GM23338 (cell line): ENCODE measurements at regions not wholly inside any gene's neighbourhood (a gene's known extent, or its start where the extent isn't known, plus 50 kb on each side); places are given as distances from the start of the nearest gene placed in this dataset.

ENCODE experiments used
- ATAC-seq: fragments of 200-7000 bp; cut with Tn5 transposase; 3 replicates; pipeline ENCODE4 v1.9.1; 2020
- DNase-seq: peaks from one replicate; pipeline ENCODE4 v3.0.0-alpha.2; 2015; ENCODE audit warnings: low spot score
- H2AFZ ChIP-seq: fragments of 200-600 bp; sonication (generic); 2 replicates; pipeline ENCODE4 v1.8.0; 2016; ENCODE audit warnings: antibody characterized with exemption, mild to moderate bottlenecking, moderate library complexity
- H3F3A ChIP-seq: fragments of 200-600 bp; sonication (generic); replicated peaks from 2 replicates; pipeline ENCODE4 v1.8.0; 2017; ENCODE audit warnings: antibody characterized with exemption, mixed run types, low read depth
- H3K27ac ChIP-seq: fragments of 200-600 bp; sonication (generic); 2 replicates; pipeline ENCODE4 v1.6.1; 2016; ENCODE audit warnings: low read depth
- H3K27me3 ChIP-seq: fragments of 200-600 bp; sonication (generic); 2 replicates; pipeline ENCODE4 v1.8.0; 2016; ENCODE audit warnings: mild to moderate bottlenecking, mixed run types, moderate library complexity; ENCODE audit not compliant: insufficient read depth
- H3K36me3 ChIP-seq: fragments of 200-600 bp; sonication (generic); 2 replicates; pipeline ENCODE4 v1.8.0; 2016; ENCODE audit warnings: mild to moderate bottlenecking; ENCODE audit not compliant: insufficient read depth
- H3K4me1 ChIP-seq: fragments of 200-600 bp; sonication (generic); 2 replicates; pipeline ENCODE4 v1.8.0; 2016; ENCODE audit warnings: mild to moderate bottlenecking, moderate library complexity; ENCODE audit not compliant: insufficient read depth
- H3K4me2 ChIP-seq: fragments of 200-600 bp; sonication (generic); 2 replicates; pipeline ENCODE4 v1.7.1; 2017; ENCODE audit warnings: mixed run types
- H3K4me3 ChIP-seq: fragments of 200-600 bp; sonication (generic); 2 replicates; pipeline ENCODE4 v1.6.1; 2016; ENCODE audit warnings: mixed run types
- H3K79me2 ChIP-seq: fragments of 200-600 bp; sonication (generic); replicated peaks from 2 replicates; pipeline ENCODE4 v1.8.0; 2017; ENCODE audit warnings: mild to moderate bottlenecking; ENCODE audit not compliant: insufficient read depth
- H3K9me2 ChIP-seq: fragments of 200-600 bp; sonication (generic); 2 replicates; pipeline ENCODE4 v1.8.0; 2017; ENCODE audit not compliant: insufficient read depth
- H4K20me1 ChIP-seq: fragments of 200-600 bp; sonication (generic); replicated peaks from 2 replicates; pipeline ENCODE4 v1.8.0; 2017; ENCODE audit warnings: mild to moderate bottlenecking; ENCODE audit not compliant: insufficient read depth
- H3K27ac Mint-ChIP-seq: 2 replicates; pipeline ENCODE4 v1.8.0; 2020; ENCODE audit warnings: inconsistent platforms, mild to moderate bottlenecking, moderate library complexity, mixed read lengths
- H3K27me3 Mint-ChIP-seq: 3 replicates; pipeline ENCODE4 v1.8.0; 2022; ENCODE audit warnings: low read depth, mild to moderate bottlenecking, moderate library complexity, mixed read lengths, inconsistent platforms; ENCODE audit not compliant: insufficient read depth, poor library complexity
- H3K36me3 Mint-ChIP-seq: 3 replicates; pipeline ENCODE4 v1.8.0; 2021; ENCODE audit warnings: low read depth, mild to moderate bottlenecking, inconsistent platforms, moderate library complexity, mixed read lengths
- H3K4me1 Mint-ChIP-seq: 3 replicates; pipeline ENCODE4 v1.8.0; 2020; ENCODE audit warnings: mild to moderate bottlenecking, inconsistent platforms, mixed read lengths
- H3K4me3 Mint-ChIP-seq: 3 replicates; pipeline ENCODE4 v1.8.0; 2021; ENCODE audit warnings: moderate library complexity, mild to moderate bottlenecking, inconsistent platforms, mixed read lengths
- H3K9me3 Mint-ChIP-seq: 3 replicates; pipeline ENCODE4 v1.8.0; 2020; ENCODE audit warnings: moderate library complexity, mild to moderate bottlenecking, inconsistent platforms, mixed read lengths
- CREB1 ChIP-seq: fragments of 250-450 bp; sonication (Bioruptor Pico); IDR thresholded peaks from 2 replicates; pipeline ENCODE4 v1.5.0; 2020; ENCODE audit warnings: low read depth, mild to moderate bottlenecking, moderate library complexity
- EZH2 ChIP-seq: fragments of 200-600 bp; sonication (generic); IDR thresholded peaks from one replicate; pipeline ENCODE4 v1.8.0; 2017; ENCODE audit warnings: antibody characterized with exemption, mild to moderate bottlenecking, low read depth; ENCODE audit not compliant: unreplicated experiment
- EZH2phosphoT487 ChIP-seq: fragments of 200-600 bp; sonication (generic); IDR thresholded peaks from one replicate; pipeline ENCODE4 v1.8.1; 2018; ENCODE audit warnings: antibody characterized with exemption; ENCODE audit not compliant: unreplicated experiment
- JUNB ChIP-seq: IDR thresholded peaks from one replicate; pipeline ENCODE4 v1.6.1; 2016; ENCODE audit warnings: antibody characterized with exemption; ENCODE audit not compliant: unreplicated experiment
- NANOG ChIP-seq: IDR thresholded peaks from 2 replicates; pipeline ENCODE4 v1.6.1; 2016; ENCODE audit warnings: antibody characterized with exemption, borderline replicate concordance
- POLR2AphosphoS5 ChIP-seq: IDR thresholded peaks from 2 replicates; pipeline ENCODE4 v1.6.1; 2016; ENCODE audit warnings: antibody characterized with exemption, low read depth
- STAT1 ChIP-seq: IDR thresholded peaks from one replicate; pipeline ENCODE4 v1.6.1; 2016; ENCODE audit warnings: antibody characterized with exemption; ENCODE audit not compliant: unreplicated experiment
- ZNF114 ChIP-seq: fragments of 250-450 bp; sonication (Bioruptor Pico); IDR thresholded peaks from 2 replicates; pipeline ENCODE4 v1.5.0; 2020; ENCODE audit warnings: mild to moderate bottlenecking, moderate library complexity
- TF ChIP-seq, protein P1 (sequence below): IDR thresholded peaks from one replicate; pipeline ENCODE4 v1.6.1; 2018; ENCODE audit warnings: antibody characterized with exemption; ENCODE audit not compliant: unreplicated experiment
- TF ChIP-seq, protein P2 (sequence below): fragments of 250-450 bp; sonication (Bioruptor Pico); IDR thresholded peaks from 2 replicates; pipeline ENCODE4 v1.5.0; 2020; ENCODE audit warnings: mild to moderate bottlenecking, moderate library complexity
- TF ChIP-seq, protein P3 (sequence below): IDR thresholded peaks from 2 replicates; pipeline ENCODE4 v1.6.1; 2016; ENCODE audit warnings: antibody characterized with exemption
- TF ChIP-seq, protein P4 (sequence below), 2 experiments: fragments of 200-600 bp in 1 of 2; sonication (generic) in 1 of 2; conservative IDR thresholded peaks; 2 replicates each; pipeline versions ENCODE4 v1.5.1 to v1.6.1; 2016 to 2017; ENCODE audit warnings: antibody characterized with exemption in 2 of 2, low read depth in 2 of 2, mild to moderate bottlenecking in 2 of 2, moderate library complexity in 1 of 2

DNA sequence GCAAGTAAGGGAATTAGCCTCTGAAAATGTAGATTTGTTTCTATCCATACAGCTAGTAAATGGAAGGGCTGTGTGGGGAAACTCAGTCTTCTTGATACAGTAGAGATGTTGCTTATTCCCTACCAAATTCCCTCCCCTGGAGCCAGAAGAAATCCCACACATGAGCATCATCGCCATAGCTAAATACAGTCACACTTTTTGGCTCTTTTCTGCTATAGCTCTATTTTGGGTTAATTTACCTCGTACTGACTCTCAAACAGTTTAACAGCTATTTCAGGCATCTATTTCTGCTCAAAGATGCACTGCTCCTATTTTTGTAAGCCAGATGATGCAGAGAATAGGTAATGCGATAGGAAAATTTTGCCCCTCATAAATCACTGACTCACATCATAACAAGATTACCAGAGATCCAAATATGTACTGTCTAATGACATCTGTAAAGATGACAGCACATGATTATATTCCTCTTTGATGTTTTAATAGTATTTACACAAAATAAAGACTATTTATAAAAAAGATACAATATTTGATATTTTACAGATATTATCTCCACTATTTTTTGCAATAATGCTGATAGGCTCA, 58.6 kb downstream of the XCL1 start:
- no peaks in the 10 kb centered on the region for H3K36me3 ChIP-seq
- H3K27ac ChIP-seq, result no peak overlapping the region
- Mint-ChIP-seq H3K4me3 (no peak overlapping the region), H3K27ac (no peak overlapping the region), H3K9me3 (no peaks in the 10 kb centered on the region), H3K4me1 (peaks cover 7% of the 10 kb centered on the region), H3K27me3 (no peaks in the 10 kb centered on the region), H3K36me3 (no peaks in the 10 kb centered on the region)
- H3K9me2 ChIP-seq, result no peaks in the 10 kb centered on the region
- ATAC-seq (no peak), DNase-seq (no peak)
- H3K4me2 ChIP-seq, result no peak overlapping the region
- no peaks in the 10 kb centered on the region for H3K27me3 ChIP-seq
- H4K20me1 ChIP-seq, result no peaks in the 10 kb centered on the region
- H3K4me3 ChIP-seq, result no peak overlapping the region
- no peak overlapping the region for H2AFZ ChIP-seq
- H3K79me2 ChIP-seq, result no peaks in the 10 kb centered on the region
- H3F3A ChIP-seq, result no peaks in the 10 kb centered on the region
- TF ChIP-seq EZH2, result no peak
- TF ChIP-seq, protein P1, sequence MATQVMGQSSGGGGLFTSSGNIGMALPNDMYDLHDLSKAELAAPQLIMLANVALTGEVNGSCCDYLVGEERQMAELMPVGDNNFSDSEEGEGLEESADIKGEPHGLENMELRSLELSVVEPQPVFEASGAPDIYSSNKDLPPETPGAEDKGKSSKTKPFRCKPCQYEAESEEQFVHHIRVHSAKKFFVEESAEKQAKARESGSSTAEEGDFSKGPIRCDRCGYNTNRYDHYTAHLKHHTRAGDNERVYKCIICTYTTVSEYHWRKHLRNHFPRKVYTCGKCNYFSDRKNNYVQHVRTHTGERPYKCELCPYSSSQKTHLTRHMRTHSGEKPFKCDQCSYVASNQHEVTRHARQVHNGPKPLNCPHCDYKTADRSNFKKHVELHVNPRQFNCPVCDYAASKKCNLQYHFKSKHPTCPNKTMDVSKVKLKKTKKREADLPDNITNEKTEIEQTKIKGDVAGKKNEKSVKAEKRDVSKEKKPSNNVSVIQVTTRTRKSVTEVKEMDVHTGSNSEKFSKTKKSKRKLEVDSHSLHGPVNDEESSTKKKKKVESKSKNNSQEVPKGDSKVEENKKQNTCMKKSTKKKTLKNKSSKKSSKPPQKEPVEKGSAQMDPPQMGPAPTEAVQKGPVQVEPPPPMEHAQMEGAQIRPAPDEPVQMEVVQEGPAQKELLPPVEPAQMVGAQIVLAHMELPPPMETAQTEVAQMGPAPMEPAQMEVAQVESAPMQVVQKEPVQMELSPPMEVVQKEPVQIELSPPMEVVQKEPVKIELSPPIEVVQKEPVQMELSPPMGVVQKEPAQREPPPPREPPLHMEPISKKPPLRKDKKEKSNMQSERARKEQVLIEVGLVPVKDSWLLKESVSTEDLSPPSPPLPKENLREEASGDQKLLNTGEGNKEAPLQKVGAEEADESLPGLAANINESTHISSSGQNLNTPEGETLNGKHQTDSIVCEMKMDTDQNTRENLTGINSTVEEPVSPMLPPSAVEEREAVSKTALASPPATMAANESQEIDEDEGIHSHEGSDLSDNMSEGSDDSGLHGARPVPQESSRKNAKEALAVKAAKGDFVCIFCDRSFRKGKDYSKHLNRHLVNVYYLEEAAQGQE, result no peak
- TF ChIP-seq, protein P2, sequence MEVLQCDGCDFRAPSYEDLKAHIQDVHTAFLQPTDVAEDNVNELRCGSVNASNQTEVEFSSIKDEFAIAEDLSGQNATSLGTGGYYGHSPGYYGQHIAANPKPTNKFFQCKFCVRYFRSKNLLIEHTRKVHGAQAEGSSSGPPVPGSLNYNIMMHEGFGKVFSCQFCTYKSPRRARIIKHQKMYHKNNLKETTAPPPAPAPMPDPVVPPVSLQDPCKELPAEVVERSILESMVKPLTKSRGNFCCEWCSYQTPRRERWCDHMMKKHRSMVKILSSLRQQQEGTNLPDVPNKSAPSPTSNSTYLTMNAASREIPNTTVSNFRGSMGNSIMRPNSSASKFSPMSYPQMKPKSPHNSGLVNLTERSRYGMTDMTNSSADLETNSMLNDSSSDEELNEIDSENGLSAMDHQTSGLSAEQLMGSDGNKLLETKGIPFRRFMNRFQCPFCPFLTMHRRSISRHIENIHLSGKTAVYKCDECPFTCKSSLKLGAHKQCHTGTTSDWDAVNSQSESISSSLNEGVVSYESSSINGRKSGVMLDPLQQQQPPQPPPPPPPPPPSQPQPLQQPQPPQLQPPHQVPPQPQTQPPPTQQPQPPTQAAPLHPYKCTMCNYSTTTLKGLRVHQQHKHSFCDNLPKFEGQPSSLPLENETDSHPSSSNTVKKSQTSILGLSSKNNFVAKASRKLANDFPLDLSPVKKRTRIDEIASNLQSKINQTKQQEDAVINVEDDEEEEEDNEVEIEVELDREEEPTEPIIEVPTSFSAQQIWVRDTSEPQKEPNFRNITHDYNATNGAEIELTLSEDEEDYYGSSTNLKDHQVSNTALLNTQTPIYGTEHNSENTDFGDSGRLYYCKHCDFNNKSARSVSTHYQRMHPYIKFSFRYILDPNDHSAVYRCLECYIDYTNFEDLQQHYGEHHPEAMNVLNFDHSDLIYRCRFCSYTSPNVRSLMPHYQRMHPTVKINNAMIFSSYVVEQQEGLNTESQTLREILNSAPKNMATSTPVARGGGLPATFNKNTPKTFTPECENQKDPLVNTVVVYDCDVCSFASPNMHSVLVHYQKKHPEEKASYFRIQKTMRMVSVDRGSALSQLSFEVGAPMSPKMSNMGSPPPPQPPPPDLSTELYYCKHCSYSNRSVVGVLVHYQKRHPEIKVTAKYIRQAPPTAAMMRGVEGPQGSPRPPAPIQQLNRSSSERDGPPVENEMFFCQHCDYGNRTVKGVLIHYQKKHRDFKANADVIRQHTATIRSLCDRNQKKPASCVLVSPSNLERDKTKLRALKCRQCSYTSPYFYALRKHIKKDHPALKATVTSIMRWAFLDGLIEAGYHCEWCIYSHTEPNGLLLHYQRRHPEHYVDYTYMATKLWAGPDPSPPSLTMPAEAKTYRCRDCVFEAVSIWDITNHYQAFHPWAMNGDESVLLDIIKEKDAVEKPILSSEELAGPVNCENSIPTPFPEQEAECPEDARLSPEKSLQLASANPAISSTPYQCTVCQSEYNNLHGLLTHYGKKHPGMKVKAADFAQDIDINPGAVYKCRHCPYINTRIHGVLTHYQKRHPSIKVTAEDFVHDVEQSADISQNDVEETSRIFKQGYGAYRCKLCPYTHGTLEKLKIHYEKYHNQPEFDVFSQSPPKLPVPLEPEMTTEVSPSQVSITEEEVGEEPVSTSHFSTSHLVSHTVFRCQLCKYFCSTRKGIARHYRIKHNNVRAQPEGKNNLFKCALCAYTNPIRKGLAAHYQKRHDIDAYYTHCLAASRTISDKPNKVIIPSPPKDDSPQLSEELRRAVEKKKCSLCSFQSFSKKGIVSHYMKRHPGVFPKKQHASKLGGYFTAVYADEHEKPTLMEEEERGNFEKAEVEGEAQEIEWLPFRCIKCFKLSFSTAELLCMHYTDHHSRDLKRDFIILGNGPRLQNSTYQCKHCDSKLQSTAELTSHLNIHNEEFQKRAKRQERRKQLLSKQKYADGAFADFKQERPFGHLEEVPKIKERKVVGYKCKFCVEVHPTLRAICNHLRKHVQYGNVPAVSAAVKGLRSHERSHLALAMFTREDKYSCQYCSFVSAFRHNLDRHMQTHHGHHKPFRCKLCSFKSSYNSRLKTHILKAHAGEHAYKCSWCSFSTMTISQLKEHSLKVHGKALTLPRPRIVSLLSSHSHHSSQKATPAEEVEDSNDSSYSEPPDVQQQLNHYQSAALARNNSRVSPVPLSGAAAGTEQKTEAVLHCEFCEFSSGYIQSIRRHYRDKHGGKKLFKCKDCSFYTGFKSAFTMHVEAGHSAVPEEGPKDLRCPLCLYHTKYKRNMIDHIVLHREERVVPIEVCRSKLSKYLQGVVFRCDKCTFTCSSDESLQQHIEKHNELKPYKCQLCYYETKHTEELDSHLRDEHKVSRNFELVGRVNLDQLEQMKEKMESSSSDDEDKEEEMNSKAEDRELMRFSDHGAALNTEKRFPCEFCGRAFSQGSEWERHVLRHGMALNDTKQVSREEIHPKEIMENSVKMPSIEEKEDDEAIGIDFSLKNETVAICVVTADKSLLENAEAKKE, result no peak
- no peak for TF ChIP-seq JUNB
- no peak for TF ChIP-seq STAT1
- TF ChIP-seq, protein P3, sequence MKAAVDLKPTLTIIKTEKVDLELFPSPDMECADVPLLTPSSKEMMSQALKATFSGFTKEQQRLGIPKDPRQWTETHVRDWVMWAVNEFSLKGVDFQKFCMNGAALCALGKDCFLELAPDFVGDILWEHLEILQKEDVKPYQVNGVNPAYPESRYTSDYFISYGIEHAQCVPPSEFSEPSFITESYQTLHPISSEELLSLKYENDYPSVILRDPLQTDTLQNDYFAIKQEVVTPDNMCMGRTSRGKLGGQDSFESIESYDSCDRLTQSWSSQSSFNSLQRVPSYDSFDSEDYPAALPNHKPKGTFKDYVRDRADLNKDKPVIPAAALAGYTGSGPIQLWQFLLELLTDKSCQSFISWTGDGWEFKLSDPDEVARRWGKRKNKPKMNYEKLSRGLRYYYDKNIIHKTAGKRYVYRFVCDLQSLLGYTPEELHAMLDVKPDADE, result no peak
- TF ChIP-seq POLR2AphosphoS5, result no peak
- no peak for TF ChIP-seq NANOG
- TF ChIP-seq, protein P4, sequence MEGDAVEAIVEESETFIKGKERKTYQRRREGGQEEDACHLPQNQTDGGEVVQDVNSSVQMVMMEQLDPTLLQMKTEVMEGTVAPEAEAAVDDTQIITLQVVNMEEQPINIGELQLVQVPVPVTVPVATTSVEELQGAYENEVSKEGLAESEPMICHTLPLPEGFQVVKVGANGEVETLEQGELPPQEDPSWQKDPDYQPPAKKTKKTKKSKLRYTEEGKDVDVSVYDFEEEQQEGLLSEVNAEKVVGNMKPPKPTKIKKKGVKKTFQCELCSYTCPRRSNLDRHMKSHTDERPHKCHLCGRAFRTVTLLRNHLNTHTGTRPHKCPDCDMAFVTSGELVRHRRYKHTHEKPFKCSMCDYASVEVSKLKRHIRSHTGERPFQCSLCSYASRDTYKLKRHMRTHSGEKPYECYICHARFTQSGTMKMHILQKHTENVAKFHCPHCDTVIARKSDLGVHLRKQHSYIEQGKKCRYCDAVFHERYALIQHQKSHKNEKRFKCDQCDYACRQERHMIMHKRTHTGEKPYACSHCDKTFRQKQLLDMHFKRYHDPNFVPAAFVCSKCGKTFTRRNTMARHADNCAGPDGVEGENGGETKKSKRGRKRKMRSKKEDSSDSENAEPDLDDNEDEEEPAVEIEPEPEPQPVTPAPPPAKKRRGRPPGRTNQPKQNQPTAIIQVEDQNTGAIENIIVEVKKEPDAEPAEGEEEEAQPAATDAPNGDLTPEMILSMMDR (conservative IDR thresholded peaks at IDR 0.05; ENCODE audit: low read depth in 2 of 2), result no peak
- TF ChIP-seq EZH2phosphoT487, result no peak
- TF ChIP-seq CREB1, result no peak
- TF ChIP-seq ZNF114, result no peak
- no peaks in the 10 kb centered on the region for H3K4me1 ChIP-seq
